Peyer's patch (tissue), 4 donors: ENCODE measurements at regions not wholly inside any gene's neighbourhood (a gene's known extent, or its start where the extent isn't known, plus 50 kb on each side); places are given as distances from the start of the nearest gene placed in this dataset.
"Not testable (repeated sequence)": the region's sequence is repeated elsewhere in the genome, so short reads cannot be mapped to it uniquely, and the experiment has no call there.

Experiments
- DNase-seq, 3 donors: peaks; one replicate each; pipeline ENCODE4 v3.0.0-alpha.2; 2017 to 2019
- H3K27ac ChIP-seq, 4 donors: fragments of 200-600 bp; sonication (generic); one replicate each; pipeline ENCODE4 v1.5.1; 2016 to 2019
- H3K27me3 ChIP-seq, 2 donors: fragments of 200-600 bp; sonication (generic); one replicate each; pipeline ENCODE4 v1.5.1; 2019
- H3K36me3 ChIP-seq, 3 donors: fragments of 200-600 bp; sonication (generic); one replicate each; pipeline ENCODE4 v1.5.1; 2016 to 2019
- H3K4me1 ChIP-seq, 4 donors: fragments of 200-600 bp; sonication (generic); one replicate each; pipeline ENCODE4 v1.5.1; 2016 to 2019
- H3K4me3 ChIP-seq, 4 donors: fragments of 200-600 bp; sonication (generic); 1 replicate in 3 of 4; 2 replicates in 1 of 4; pipeline ENCODE4 v1.5.1; 2016 to 2019; ENCODE audit warnings: mild to moderate bottlenecking in 1 of 4
- H3K9me3 ChIP-seq, 4 donors: fragments of 200-600 bp; sonication (generic); one replicate each; pipeline ENCODE4 v1.5.1; 2016 to 2019; ENCODE audit warnings: mild to moderate bottlenecking in 1 of 4
- POLR2A ChIP-seq, 2 donors: fragments of 450-650 bp; IDR thresholded peaks; one replicate each; pipeline ENCODE4 v1.5.1; 2017; ENCODE audit warnings: antibody characterized with exemption in 2 of 2, mild to moderate bottlenecking in 2 of 2, moderate library complexity in 2 of 2
- TF ChIP-seq, protein P1 (sequence below), 6 experiments: fragments of 450-650 bp in 4 of 6; fragments of 200-600 bp in 2 of 6; sonication (generic) in 1 of 6; IDR thresholded peaks; one replicate each; pipeline ENCODE4 v1.5.1; 2017 to 2019; ENCODE audit warnings: antibody characterized with exemption in 6 of 6, mild to moderate bottlenecking in 3 of 6, moderate library complexity in 1 of 6

DNA sequence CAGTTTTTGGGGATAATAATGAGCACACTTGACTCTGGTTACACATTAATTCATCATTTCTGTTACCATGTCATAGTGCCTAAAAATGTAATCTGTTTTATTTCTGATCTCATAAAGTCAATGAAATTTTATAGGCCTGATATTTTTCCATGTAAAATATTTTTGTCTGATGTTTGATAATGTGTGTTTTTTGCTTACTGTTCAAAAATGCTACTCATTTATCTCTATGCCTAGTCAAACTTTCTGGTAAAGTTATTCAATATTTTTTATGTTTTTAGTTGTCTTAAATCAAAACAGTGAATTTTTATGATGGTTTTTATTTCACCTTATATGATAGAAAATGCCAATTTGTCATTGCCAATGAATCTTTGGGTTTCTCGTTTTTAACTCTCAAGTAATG is 147.0 kb downstream of the AHSP start:
- no peaks in the 10 kb centered on the region for H3K36me3 ChIP-seq
- no peak overlapping the region for H3K4me3 ChIP-seq
- H3K27me3 ChIP-seq = no peaks in the 10 kb centered on the region
- no peaks in the 10 kb centered on the region for H3K4me1 ChIP-seq
- TF ChIP-seq, protein P1, sequence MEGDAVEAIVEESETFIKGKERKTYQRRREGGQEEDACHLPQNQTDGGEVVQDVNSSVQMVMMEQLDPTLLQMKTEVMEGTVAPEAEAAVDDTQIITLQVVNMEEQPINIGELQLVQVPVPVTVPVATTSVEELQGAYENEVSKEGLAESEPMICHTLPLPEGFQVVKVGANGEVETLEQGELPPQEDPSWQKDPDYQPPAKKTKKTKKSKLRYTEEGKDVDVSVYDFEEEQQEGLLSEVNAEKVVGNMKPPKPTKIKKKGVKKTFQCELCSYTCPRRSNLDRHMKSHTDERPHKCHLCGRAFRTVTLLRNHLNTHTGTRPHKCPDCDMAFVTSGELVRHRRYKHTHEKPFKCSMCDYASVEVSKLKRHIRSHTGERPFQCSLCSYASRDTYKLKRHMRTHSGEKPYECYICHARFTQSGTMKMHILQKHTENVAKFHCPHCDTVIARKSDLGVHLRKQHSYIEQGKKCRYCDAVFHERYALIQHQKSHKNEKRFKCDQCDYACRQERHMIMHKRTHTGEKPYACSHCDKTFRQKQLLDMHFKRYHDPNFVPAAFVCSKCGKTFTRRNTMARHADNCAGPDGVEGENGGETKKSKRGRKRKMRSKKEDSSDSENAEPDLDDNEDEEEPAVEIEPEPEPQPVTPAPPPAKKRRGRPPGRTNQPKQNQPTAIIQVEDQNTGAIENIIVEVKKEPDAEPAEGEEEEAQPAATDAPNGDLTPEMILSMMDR (IDR thresholded peaks at IDR 0.05) = no peak
- TF ChIP-seq POLR2A (IDR thresholded peaks at IDR 0.05) = no peak
- no peaks in the 10 kb centered on the region for H3K9me3 ChIP-seq
- DNase-seq = no peak
- no peak overlapping the region for H3K27ac ChIP-seq

DNA sequence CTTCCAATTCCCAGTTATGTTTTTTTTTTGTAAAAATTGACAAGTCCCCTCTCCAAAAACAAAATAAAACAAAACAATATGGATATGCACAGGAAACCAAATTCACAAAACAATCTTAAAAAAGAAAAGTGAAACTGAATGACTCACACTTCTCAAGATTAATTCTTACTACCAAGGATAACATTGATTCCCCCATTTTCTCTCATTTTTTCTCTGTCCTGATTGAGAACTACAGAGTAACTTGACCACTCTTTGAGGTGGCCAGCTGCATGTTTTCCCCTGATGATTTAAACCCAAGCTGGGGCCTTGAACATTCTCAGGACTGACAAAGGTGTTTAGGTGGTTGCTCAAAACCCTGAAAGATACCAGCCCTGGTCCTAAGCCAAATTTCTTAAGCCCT is 149.0 kb downstream of the AHSP start:
- Histone ChIP-seq H3K9me3 (no peaks in the 10 kb centered on the region), H3K27me3 (no peaks in the 10 kb centered on the region), H3K27ac (no peak overlapping the region), H3K4me3 (no peak overlapping the region), H3K4me1 (no peaks in the 10 kb centered on the region), H3K36me3 (no peaks in the 10 kb centered on the region)
- DNase-seq = no peak
- no peak for TF ChIP-seq POLR2A (IDR thresholded peaks at IDR 0.05)
- TF ChIP-seq, protein P1 (IDR thresholded peaks at IDR 0.05) = no peak

DNA sequence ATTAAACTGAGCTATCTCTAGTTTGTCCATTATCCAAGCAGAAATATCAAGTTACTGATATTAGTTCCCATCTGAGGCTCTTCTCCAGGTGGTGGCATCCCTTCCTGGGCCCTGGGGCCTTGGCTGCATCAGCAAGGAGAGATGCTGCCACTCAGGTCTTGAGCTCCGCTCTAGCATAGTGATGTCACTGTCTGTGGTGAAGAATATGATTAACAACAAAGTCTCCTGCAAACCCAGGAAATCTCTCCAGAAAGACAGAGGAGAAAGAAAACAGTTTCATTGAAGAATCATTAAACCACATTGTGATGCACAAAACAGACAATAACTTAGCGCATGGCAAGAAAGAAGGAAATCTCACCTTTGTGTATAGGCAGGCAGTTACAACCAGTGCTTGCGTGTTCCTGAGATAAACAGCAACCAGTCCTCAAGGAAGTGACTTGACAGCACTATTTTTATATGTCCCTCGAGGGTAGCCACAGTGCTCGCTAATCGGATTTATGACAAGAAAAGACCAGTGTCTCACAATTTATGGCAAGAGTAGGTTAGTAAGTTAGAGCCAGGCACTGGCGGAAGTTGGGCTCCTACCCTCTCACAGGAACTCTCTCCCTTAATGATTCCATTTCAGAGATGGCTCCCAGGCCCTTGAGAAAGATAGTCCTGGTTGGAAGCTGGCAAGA is 151.1 kb downstream of the AHSP start:
- no peak for DNase-seq
- Histone ChIP-seq H3K4me1 (no peaks in the 10 kb centered on the region), H3K9me3 (no peaks in the 10 kb centered on the region), H3K36me3 (no peaks in the 10 kb centered on the region), H3K27ac (no peak overlapping the region), H3K27me3 (no peaks in the 10 kb centered on the region), H3K4me3 (no peak overlapping the region)
- no peak for TF ChIP-seq POLR2A (IDR thresholded peaks at IDR 0.05)
- TF ChIP-seq, protein P1 (IDR thresholded peaks at IDR 0.05) = no peak

DNA sequence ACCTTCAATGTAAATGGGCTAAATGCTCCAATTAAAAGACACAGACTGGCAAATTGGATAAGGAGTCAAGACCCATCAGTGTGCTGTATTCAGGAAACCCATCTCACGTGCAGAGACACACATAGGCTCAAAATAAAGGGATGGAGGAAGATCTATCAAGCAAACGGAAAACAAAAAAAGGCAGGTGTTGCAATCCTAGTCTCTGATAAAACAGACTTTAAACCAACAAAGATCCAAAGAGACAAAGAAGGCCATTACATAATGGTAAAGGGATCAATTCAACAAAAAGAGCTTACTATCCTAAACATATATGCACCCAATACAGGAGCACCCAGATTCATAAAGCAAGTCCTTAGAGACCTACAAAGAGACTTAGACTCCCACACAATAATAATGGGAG is 161.6 kb downstream of the AHSP start:
- H3K4me1 ChIP-seq, H3K27ac ChIP-seq, H3K4me3 ChIP-seq, H3K36me3 ChIP-seq, DNase-seq, H3K9me3 ChIP-seq, H3K27me3 ChIP-seq: not testable (repeated sequence)

DNA sequence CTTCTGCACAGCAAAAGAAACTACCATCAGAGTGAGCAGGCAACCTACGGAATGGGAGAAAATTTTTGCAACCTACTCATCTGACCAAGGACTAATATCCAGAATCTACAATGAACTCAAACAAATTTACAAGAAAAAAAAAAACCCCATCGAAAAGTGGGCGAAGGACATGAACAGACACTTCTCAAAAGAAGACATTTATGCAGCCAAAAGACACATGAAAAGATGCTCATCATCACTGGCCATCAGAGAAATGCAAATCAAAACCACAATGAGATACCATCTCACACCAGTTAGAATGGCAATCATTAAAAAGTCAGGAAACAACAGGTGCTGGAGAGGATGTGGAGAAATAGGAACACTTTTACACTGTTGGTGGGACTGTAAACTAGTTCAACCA is 164.6 kb downstream of the AHSP start:
- H3K9me3 ChIP-seq, H3K4me1 ChIP-seq, H3K4me3 ChIP-seq, DNase-seq, H3K36me3 ChIP-seq, H3K27me3 ChIP-seq, H3K27ac ChIP-seq: not testable (repeated sequence)

DNA sequence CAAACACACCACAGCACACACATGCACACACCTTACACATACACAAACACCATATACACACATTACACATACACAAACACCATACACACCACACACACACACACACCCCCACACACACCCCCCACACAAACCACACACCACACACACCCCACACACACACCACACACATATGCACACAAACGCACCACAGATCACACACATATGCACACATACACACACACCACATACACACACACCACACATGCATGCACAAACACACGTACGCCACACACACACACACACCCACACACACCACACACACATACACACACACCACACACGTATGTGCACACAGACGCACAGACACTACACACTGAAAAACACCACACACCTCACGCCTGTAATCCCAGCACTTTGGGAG is 166.0 kb downstream of the AHSP start:
- Histone ChIP-seq H3K9me3 (no peaks in the 10 kb centered on the region), H3K27ac (no peak overlapping the region), H3K36me3 (no peaks in the 10 kb centered on the region), H3K4me1 (no peaks in the 10 kb centered on the region), H3K27me3 (no peaks in the 10 kb centered on the region), H3K4me3 (no peak overlapping the region)
- no peak for DNase-seq
- TF ChIP-seq POLR2A (IDR thresholded peaks at IDR 0.05) = no peak
- TF ChIP-seq, protein P1 (IDR thresholded peaks at IDR 0.05) = no peak

DNA sequence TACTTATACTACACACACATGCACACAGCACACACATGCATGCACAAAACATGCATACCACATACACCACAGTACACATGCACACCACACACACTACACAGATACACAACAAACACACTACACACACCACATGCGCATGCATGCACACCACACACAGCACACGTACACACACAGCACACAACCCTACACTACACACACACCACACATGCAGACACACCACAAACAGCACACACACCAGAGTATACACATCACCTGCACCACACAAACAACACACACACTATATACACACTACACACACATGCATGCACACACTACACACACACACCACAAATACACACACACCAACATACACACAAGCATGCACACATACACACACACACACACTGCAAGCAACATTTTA is 166.8 kb downstream of the AHSP start:
- Histone ChIP-seq H3K4me1 (no peaks in the 10 kb centered on the region), H3K9me3 (no peaks in the 10 kb centered on the region), H3K4me3 (no peak overlapping the region), H3K36me3 (no peaks in the 10 kb centered on the region), H3K27ac (no peak overlapping the region), H3K27me3 (no peaks in the 10 kb centered on the region)
- DNase-seq = no peak
- no peak for TF ChIP-seq POLR2A (IDR thresholded peaks at IDR 0.05)
- TF ChIP-seq, protein P1 (IDR thresholded peaks at IDR 0.05) = no peak
